ENCODE measurements at regions not wholly inside any gene's neighbourhood (a gene's known extent, or its start where the extent isn't known, plus 50 kb on each side); places are given as distances from the start of the nearest gene placed in this dataset.

DNA sequence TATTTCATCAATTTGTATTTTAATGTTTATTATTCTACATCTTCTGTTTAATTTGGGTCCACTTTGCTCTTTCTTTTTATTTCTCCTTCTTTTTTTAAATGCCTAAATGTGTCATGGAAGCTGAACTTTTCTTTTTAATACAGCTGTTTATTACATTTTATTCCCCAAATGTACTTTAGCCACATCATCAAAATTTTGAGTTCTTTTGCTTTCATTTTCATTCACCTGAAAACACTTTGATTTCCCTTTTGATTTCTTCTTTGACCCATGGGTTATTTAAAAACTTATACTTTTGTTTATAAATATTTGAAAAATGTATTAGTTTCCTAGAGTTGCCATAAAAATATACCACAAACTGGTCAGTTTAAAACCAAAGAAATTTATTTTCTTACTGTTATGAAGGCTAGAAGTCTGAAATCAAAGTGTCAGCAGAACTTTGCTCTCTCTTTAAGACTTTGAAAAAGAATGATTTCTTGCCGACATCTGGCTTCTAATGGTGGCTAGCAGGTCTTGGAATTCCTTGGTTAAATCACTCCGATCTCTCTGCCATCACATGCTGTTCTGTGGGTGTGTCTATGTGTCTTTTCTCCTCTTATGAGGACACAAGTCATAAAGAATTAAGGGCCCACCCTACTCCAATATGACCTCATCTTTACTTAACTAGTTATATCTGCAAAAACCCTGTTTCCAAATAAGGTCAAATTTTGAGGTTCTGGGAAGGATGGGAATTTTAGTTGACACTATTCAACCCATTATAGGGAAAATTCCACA, 225.5 kb downstream of the ANKRD7 start:
- TF ChIP-seq, protein P1, sequence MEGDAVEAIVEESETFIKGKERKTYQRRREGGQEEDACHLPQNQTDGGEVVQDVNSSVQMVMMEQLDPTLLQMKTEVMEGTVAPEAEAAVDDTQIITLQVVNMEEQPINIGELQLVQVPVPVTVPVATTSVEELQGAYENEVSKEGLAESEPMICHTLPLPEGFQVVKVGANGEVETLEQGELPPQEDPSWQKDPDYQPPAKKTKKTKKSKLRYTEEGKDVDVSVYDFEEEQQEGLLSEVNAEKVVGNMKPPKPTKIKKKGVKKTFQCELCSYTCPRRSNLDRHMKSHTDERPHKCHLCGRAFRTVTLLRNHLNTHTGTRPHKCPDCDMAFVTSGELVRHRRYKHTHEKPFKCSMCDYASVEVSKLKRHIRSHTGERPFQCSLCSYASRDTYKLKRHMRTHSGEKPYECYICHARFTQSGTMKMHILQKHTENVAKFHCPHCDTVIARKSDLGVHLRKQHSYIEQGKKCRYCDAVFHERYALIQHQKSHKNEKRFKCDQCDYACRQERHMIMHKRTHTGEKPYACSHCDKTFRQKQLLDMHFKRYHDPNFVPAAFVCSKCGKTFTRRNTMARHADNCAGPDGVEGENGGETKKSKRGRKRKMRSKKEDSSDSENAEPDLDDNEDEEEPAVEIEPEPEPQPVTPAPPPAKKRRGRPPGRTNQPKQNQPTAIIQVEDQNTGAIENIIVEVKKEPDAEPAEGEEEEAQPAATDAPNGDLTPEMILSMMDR (IDR thresholded peaks at IDR 0.05; ENCODE audit: low read depth, low read length): no peak
- DNase-seq (ENCODE audit: low read depth in 2 of 2): no peak
- H3K4me3 ChIP-seq (replicated peaks in 1 of 2; ENCODE audit: low read depth in 2 of 2, low read length in 2 of 2): no peak overlapping the region

DNA sequence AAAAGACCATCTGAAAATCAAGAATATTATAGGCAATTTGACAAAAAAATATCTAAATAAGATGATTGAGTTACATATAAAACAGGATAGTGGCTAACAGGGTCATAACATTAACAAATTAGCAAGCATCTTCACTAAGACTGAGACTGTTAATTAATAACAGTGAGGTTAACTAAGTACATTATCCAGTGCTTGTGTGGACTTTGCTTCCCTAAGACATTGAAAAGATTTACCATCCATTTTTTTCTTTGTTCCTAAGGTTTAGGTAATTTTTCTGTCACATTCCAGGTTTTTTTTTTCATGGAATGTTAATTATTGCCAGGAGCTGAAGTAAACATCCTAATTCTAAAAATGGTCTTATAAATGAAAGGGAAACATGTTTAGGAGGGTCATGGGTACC, 227.6 kb downstream of the ANKRD7 start:
- TF ChIP-seq, protein P1 (IDR thresholded peaks at IDR 0.05; ENCODE audit: low read depth, low read length): no peak
- DNase-seq (ENCODE audit: low read depth in 2 of 2): no peak
- H3K4me3 ChIP-seq (replicated peaks in 1 of 2; ENCODE audit: low read depth in 2 of 2, low read length in 2 of 2): no peak overlapping the region

DNA sequence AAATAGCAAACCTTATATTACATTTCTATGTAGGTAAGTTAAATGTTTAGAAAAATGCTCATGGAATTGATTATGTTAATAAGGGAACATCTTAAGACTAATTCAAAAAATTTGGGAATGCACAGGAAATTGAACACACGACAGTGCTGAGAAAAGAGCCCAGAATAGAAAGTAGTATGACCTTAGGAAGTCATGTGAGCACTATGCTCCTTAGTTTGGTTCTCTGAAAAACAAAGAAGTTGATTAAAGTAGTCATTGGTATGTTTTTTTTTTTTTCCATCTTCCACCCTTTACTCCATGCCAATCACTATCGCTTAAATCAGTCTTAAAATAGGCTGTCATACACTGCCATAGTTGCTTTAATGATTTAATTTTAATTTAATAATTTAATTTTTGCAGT, 242.9 kb downstream of the ANKRD7 start:
- no peak overlapping the region for H3K4me3 ChIP-seq (replicated peaks in 1 of 2; ENCODE audit: low read depth in 2 of 2, low read length in 2 of 2)
- TF ChIP-seq, protein P1 (IDR thresholded peaks at IDR 0.05; ENCODE audit: low read depth, low read length): no peak
- no peak for DNase-seq (ENCODE audit: low read depth in 2 of 2)

DNA sequence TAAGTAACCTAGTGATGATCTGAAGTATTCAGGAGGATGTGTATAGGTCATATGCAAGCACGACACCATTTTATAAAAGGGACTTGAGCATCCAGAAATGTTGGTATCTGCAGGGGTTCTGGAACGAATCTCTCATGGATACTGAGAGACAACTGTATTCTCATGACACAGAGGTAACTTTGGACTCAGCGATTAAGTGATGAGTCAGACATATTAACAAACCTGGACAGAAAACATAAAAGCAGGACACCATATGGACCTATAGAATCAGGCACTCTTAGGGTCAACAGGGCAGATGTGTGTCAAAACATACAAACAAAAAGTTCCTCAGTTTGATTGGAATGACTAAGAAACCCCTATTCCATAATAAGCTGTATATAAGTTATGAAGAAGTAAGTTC, 248.1 kb downstream of the ANKRD7 start:
- DNase-seq (ENCODE audit: low read depth in 2 of 2): no peak
- H3K4me3 ChIP-seq (replicated peaks in 1 of 2; ENCODE audit: low read depth in 2 of 2, low read length in 2 of 2): no peak overlapping the region
- TF ChIP-seq, protein P1 (IDR thresholded peaks at IDR 0.05; ENCODE audit: low read depth, low read length): no peak

DNA sequence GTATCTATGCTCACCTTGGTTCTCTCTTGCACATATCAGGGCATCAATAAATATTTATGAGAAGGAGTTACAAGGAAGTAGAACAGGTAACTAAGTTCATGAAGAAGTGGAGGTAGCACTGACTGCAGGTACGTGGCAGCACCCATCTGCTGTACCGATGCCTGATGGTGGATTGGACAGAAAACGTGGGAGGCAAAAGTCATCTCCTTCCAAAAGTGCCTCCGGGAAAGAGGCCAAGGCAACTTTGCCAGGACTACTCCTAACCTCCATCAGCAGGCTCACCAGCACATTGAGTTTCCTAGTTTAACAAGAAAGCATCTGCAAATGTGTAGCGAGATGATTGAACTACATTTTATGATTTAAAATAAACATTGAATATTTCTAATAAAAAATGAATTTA, 248.8 kb downstream of the ANKRD7 start:
- DNase-seq (ENCODE audit: low read depth in 2 of 2): no peak
- no peak overlapping the region for H3K4me3 ChIP-seq (replicated peaks in 1 of 2; ENCODE audit: low read depth in 2 of 2, low read length in 2 of 2)
- TF ChIP-seq, protein P1 (IDR thresholded peaks at IDR 0.05; ENCODE audit: low read depth, low read length): no peak

DNA sequence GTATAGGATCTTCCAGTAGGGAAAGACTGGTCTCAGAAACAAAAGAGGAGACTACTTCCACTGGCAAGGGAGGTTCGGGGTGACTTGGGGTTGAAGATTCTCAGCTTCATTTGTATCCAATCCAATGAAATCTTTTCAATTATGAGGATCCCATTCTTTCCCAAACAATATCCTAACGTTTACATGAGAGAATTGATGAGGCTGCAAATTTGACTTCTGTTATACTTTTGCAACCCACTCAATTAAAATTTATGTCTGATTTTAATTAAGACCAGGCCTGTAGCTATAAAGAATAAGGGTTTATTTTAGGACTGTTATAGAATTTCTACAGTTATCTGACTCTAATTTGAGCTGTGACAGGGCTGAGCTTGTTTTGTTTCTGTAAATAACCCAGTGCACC, 251.5 kb downstream of the ANKRD7 start:
- DNase-seq (ENCODE audit: low read depth in 2 of 2): no peak
- H3K4me3 ChIP-seq (replicated peaks in 1 of 2; ENCODE audit: low read depth in 2 of 2, low read length in 2 of 2): no peak overlapping the region
- TF ChIP-seq, protein P1 (IDR thresholded peaks at IDR 0.05; ENCODE audit: low read depth, low read length): no peak

DNA sequence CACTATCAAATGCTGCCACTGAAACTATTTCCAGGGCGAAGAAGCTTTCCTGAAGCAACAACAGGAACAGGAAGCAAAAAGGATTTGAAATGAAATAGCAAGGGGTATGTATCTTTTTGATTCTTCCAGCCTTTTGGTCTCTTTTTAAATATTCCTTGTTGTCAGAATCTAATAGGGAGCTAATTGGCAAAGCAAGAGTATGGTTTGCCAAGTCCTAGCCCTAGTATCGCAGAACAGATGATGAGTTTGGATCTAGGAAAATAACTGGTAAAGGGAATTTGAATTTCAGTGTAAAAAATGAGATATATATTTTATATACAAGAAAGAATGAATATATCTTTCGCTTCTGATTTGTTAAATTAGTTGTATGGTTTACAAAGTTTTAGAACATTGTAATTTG, 252.5 kb downstream of the ANKRD7 start:
- no peak for DNase-seq (ENCODE audit: low read depth in 2 of 2)
- TF ChIP-seq, protein P1 (IDR thresholded peaks at IDR 0.05; ENCODE audit: low read depth, low read length): no peak
- no peak overlapping the region for H3K4me3 ChIP-seq (replicated peaks in 1 of 2; ENCODE audit: low read depth in 2 of 2, low read length in 2 of 2)
